Prostate gland (tissue), 2 donors: ENCODE measurements at regions not wholly inside any gene's neighbourhood (a gene's known extent, or its start where the extent isn't known, plus 50 kb on each side); places are given as distances from the start of the nearest gene placed in this dataset.

Experiments used
- CTCF ChIP-seq, 4 experiments: fragments of 200-600 bp in 2 of 4; fragments of 450-650 bp in 2 of 4; sonication (generic) in 2 of 4; IDR thresholded peaks; 1 replicate in 3 of 4; 2 replicates in 1 of 4; pipeline ENCODE4 v1.5.1; 2016 to 2019; ENCODE audit warnings: antibody characterized with exemption in 4 of 4, mild to moderate bottlenecking in 2 of 4, moderate library complexity in 2 of 4
- POLR2A ChIP-seq: fragments of 450-650 bp; IDR thresholded peaks from one replicate; pipeline ENCODE4 v1.6.1; 2016; ENCODE audit warnings: antibody characterized with exemption, mild to moderate bottlenecking
- POLR2AphosphoS5 ChIP-seq: sonication (generic); formaldehyde crosslinking; IDR thresholded peaks from one replicate; pipeline ENCODE4 v1.6.1; 2017; ENCODE audit warnings: antibody characterized with exemption

GRCh38 chr6:105929626-105930025 is 156.5 kb upstream of the PRDM1 start:
- TF ChIP-seq CTCF (IDR thresholded peaks at IDR 0.05), result no peak
- no peak for TF ChIP-seq POLR2A
- no peak for TF ChIP-seq POLR2AphosphoS5
